ENCODE measurements at regions not wholly inside any gene's neighbourhood (a gene's known extent, or its start where the extent isn't known, plus 50 kb on each side); places are given as distances from the start of the nearest gene placed in this dataset.

Small RNA genes lying in the stretch of these regions (small RNA-seq; reads per million reads assigned to genes)
- gene RF00003 (2.7 to 44.1 (median 7.2) reads per million in 3 experiments), gene RNVU1-4 (0 to 14.4 (median 1.5) reads per million in 3 experiments)
